ENCODE measurements at regions not wholly inside any gene's neighbourhood (a gene's known extent, or its start where the extent isn't known, plus 50 kb on each side); places are given as distances from the start of the nearest gene placed in this dataset.

GRCh38 chr17:31647661-31648060 is 211.4 kb downstream of the COPRS start:
- Mint-ChIP-seq H3K4me1 (ENCODE audit: low read depth) (no peaks in the 10 kb centered on the region), H3K27ac (no peak overlapping the region), H3K36me3 (ENCODE audit: low read depth) (no peaks in the 10 kb centered on the region), H3K9me3 (peaks cover 11% of the 10 kb centered on the region), H3K27me3 (peaks cover 16% of the 10 kb centered on the region), H3K4me3 (no peak overlapping the region)
- Histone ChIP-seq H3K4me1 (ENCODE audit: insufficient read depth, low read length) (no peaks in the 10 kb centered on the region), H3K9me3 (ENCODE audit: control insufficient read depth in 1 of 2, insufficient read depth in 1 of 2, low read length in 2 of 2) (peaks cover 5 to 7% of the 10 kb centered on the region in 2 experiments), H3K4me3 (ENCODE audit: low read length) (no peak overlapping the region), H3K27me3 (ENCODE audit: control insufficient read depth in 1 of 2, insufficient read depth in 2 of 2, low read length in 2 of 2) (no peaks in the 10 kb centered on the region), H3K36me3 (ENCODE audit: insufficient read depth, low read length) (no peaks in the 10 kb centered on the region), H3K27ac (ENCODE audit: low read depth in 1 of 2, low read length in 2 of 2) (no peak overlapping the region)
- intact Hi-C loops (cut with DNase I, micrococcal nuclease): no loop called here
- CTCF ChIA-PET: no interaction called here
- ATAC-seq (ENCODE audit: poor library complexity) (no peak), DNase-seq (no peak)
- POLR2A ChIA-PET: no interaction called here
- TF ChIP-seq CTCF (IDR thresholded peaks at IDR 0.05): no peak

- CTCF ChIA-PET: no interaction called here
- H3K4me1 ChIP-seq (ENCODE audit: insufficient read depth, low read length): no peaks in the 10 kb centered on the region
- no peak overlapping the region for H3K4me3 Mint-ChIP-seq
- POLR2A ChIA-PET: no interaction called here
- H3K36me3 ChIP-seq (ENCODE audit: insufficient read depth, low read length): no peaks in the 10 kb centered on the region
- H3K9me3 Mint-ChIP-seq: peaks cover 11% of the 10 kb centered on the region
- TF ChIP-seq CTCF (IDR thresholded peaks at IDR 0.05): no peak
- H3K4me3 ChIP-seq (ENCODE audit: low read length): no peak overlapping the region
- H3K4me1 Mint-ChIP-seq (ENCODE audit: low read depth): no peaks in the 10 kb centered on the region
- DNase-seq (no peak), ATAC-seq (ENCODE audit: poor library complexity) (no peak)
- peaks cover 20% of the 10 kb centered on the region for H3K27me3 Mint-ChIP-seq
- no peak overlapping the region for H3K27ac Mint-ChIP-seq
- H3K9me3 ChIP-seq (ENCODE audit: control insufficient read depth in 1 of 2, insufficient read depth in 1 of 2, low read length in 2 of 2): peaks cover 5 to 7% of the 10 kb centered on the region in 2 experiments
- intact Hi-C loops (cut with DNase I, micrococcal nuclease): no loop called here
- no peaks in the 10 kb centered on the region for H3K36me3 Mint-ChIP-seq (ENCODE audit: low read depth)
- H3K27me3 ChIP-seq (ENCODE audit: control insufficient read depth in 1 of 2, insufficient read depth in 2 of 2, low read length in 2 of 2): peaks cover 0 to 5% of the 10 kb centered on the region in 2 experiments
- no peak overlapping the region for H3K27ac ChIP-seq (ENCODE audit: low read depth in 1 of 2, low read length in 2 of 2)
Measured at GRCh38 chr17:31646642-31647041, 212.4 kb downstream of the COPRS start.

- Mint-ChIP-seq H3K9me3 (peaks cover 11% of the 10 kb centered on the region), H3K36me3 (ENCODE audit: low read depth) (no peaks in the 10 kb centered on the region), H3K27me3 (peaks cover 23% of the 10 kb centered on the region), H3K4me1 (ENCODE audit: low read depth) (no peaks in the 10 kb centered on the region), H3K27ac (no peak overlapping the region), H3K4me3 (no peak overlapping the region)
- no peak overlapping the region for H3K4me3 ChIP-seq (ENCODE audit: low read length)
- DNase-seq (no peak), ATAC-seq (ENCODE audit: poor library complexity) (no peak)
- intact Hi-C loops (cut with DNase I, micrococcal nuclease): no loop called here
- no peak overlapping the region for H3K27ac ChIP-seq (ENCODE audit: low read depth in 1 of 2, low read length in 2 of 2)
- POLR2A ChIA-PET: no interaction called here
- CTCF ChIA-PET: no interaction called here
- H3K36me3 ChIP-seq (ENCODE audit: insufficient read depth, low read length): no peaks in the 10 kb centered on the region
- no peaks in the 10 kb centered on the region for H3K4me1 ChIP-seq (ENCODE audit: insufficient read depth, low read length)
- peaks cover 4 to 6% of the 10 kb centered on the region in 2 experiments for H3K27me3 ChIP-seq (ENCODE audit: control insufficient read depth in 1 of 2, insufficient read depth in 2 of 2, low read length in 2 of 2)
- H3K9me3 ChIP-seq (ENCODE audit: control insufficient read depth in 1 of 2, insufficient read depth in 1 of 2, low read length in 2 of 2): peaks cover 5 to 17% of the 10 kb centered on the region in 2 experiments
- no peak for TF ChIP-seq CTCF (IDR thresholded peaks at IDR 0.05)
Measured at GRCh38 chr17:31645351-31645750, 213.7 kb downstream of the COPRS start.

Data from CD4-positive, alpha-beta T cell (primary cell).